ENCODE measurements at regions not wholly inside any gene's neighbourhood (a gene's known extent, or its start where the extent isn't known, plus 50 kb on each side); places are given as distances from the start of the nearest gene placed in this dataset.
A peak's percentile ranks its signal among the peaks of the same experiment; 100 is the strongest.

DNA sequence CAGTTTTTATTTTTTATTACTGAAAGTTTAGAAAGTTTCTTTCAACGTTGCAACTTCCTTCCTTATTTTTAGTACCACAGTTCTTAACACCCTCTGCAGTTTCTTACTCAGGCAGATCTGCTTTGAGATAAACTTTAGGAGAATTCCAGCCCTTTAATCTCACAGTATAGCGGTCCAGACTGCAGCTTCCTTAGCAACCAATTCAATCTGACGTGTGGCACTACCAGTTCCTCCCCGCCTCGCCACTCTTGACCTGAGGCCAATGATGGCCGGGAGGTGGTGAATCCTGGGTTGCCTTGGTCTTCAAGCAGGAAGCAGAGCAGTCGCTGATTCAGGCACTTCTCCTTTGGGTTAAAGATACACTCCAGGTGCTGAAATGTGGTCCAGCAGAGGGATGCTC is 334.3 kb upstream of the TRPC7 start:
- Mint-ChIP-seq H3K27me3 (ENCODE audit: unreplicated experiment) (no peaks in the 10 kb centered on the region), H3K4me3 (ENCODE audit: unreplicated experiment) (no peak overlapping the region), H3K36me3 (ENCODE audit: low read depth, unreplicated experiment) (no peaks in the 10 kb centered on the region), H3K4me1 (ENCODE audit: unreplicated experiment) (no peaks in the 10 kb centered on the region), H3K27ac (ENCODE audit: unreplicated experiment) (no peak overlapping the region), H3K9me3 (ENCODE audit: unreplicated experiment) (no peaks in the 10 kb centered on the region)
- DNase-seq (ENCODE audit: low spot score) = no peak
- TF ChIP-seq, protein P1, sequence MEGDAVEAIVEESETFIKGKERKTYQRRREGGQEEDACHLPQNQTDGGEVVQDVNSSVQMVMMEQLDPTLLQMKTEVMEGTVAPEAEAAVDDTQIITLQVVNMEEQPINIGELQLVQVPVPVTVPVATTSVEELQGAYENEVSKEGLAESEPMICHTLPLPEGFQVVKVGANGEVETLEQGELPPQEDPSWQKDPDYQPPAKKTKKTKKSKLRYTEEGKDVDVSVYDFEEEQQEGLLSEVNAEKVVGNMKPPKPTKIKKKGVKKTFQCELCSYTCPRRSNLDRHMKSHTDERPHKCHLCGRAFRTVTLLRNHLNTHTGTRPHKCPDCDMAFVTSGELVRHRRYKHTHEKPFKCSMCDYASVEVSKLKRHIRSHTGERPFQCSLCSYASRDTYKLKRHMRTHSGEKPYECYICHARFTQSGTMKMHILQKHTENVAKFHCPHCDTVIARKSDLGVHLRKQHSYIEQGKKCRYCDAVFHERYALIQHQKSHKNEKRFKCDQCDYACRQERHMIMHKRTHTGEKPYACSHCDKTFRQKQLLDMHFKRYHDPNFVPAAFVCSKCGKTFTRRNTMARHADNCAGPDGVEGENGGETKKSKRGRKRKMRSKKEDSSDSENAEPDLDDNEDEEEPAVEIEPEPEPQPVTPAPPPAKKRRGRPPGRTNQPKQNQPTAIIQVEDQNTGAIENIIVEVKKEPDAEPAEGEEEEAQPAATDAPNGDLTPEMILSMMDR (IDR thresholded peaks at IDR 0.05; ENCODE audit: unreplicated experiment) = no peak

DNA sequence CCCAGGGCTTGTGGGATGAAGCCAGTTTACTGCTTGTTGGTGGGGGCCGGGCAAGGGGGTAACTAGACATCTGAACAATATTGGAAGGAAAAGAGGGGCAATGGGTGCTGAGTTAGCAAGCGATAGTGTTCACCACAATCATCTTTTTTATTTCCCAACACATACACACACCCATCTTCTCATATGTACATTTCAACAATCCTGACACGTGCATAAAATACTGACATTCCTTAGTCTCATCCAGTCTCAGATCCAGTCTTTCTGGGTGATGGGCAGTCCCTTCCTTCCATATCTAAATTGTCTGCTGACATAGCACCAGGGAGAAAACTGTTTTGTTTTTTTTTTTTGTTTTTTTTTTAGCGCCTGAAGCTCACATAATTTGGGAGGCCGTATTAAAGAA is 333.6 kb upstream of the TRPC7 start:
- no peak for DNase-seq (ENCODE audit: low spot score)
- Mint-ChIP-seq H3K36me3 (ENCODE audit: low read depth, unreplicated experiment) (no peaks in the 10 kb centered on the region), H3K27me3 (ENCODE audit: unreplicated experiment) (no peaks in the 10 kb centered on the region), H3K27ac (ENCODE audit: unreplicated experiment) (no peak overlapping the region), H3K4me1 (ENCODE audit: unreplicated experiment) (no peaks in the 10 kb centered on the region), H3K9me3 (ENCODE audit: unreplicated experiment) (no peaks in the 10 kb centered on the region), H3K4me3 (ENCODE audit: unreplicated experiment) (no peak overlapping the region)
- TF ChIP-seq, protein P1 (IDR thresholded peaks at IDR 0.05; ENCODE audit: unreplicated experiment) = no peak

DNA sequence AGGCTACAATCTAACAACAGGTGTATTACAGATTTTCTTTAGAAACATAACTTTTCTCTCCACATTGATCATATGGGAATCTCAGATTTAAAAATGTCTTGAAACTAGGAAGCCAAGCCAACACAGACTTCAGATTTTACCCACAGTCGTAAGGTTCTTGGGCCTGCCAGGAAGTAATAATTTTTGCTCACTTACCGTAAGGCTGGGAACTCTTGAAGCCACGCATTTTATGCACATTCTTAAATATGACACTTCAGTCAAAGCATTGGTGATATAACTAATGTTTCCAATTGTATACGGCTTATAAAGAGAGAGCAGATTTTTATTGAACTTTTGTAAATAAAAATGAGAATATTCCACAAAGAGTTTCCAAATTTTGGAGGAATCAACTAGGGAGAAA is 328.9 kb upstream of the TRPC7 start:
- no peaks in the 10 kb centered on the region for H3K9me3 Mint-ChIP-seq (ENCODE audit: unreplicated experiment)
- H3K4me1 Mint-ChIP-seq (ENCODE audit: unreplicated experiment) = peaks cover 2% of the 10 kb centered on the region
- no peak overlapping the region for H3K4me3 Mint-ChIP-seq (ENCODE audit: unreplicated experiment)
- no peak for DNase-seq (ENCODE audit: low spot score)
- TF ChIP-seq, protein P1 (IDR thresholded peaks at IDR 0.05; ENCODE audit: unreplicated experiment) = no peak
- H3K36me3 Mint-ChIP-seq (ENCODE audit: low read depth, unreplicated experiment) = no peaks in the 10 kb centered on the region
- H3K27me3 Mint-ChIP-seq (ENCODE audit: unreplicated experiment) = no peaks in the 10 kb centered on the region
- no peak overlapping the region for H3K27ac Mint-ChIP-seq (ENCODE audit: unreplicated experiment)

DNA sequence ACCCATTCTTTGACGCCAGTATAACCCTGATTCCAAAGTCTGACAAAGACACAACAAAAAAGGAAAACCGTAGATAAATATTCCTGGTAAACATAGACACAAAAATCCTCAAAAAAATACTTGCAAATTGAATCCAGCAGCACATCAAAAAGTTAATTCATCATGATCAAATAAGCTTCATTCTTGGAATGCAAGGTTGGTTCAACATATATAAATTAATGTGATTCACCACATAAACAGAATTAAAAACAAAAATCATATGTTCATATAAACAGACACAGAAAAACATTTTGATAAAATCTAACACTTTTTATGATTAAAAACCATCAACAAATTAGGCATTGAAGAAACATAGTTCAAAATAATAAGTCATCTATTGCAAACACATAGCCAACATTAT is 324.2 kb upstream of the TRPC7 start:
- no peak for DNase-seq (ENCODE audit: low spot score)
- Mint-ChIP-seq H3K36me3 (ENCODE audit: low read depth, unreplicated experiment) (peaks cover 6% of the 10 kb centered on the region), H3K9me3 (ENCODE audit: unreplicated experiment) (peaks cover 16% of the 10 kb centered on the region), H3K4me1 (ENCODE audit: unreplicated experiment) (peaks cover 2% of the 10 kb centered on the region), H3K4me3 (ENCODE audit: unreplicated experiment) (no peak overlapping the region), H3K27me3 (ENCODE audit: unreplicated experiment) (peaks cover 2% of the 10 kb centered on the region), H3K27ac (ENCODE audit: unreplicated experiment) (no peak overlapping the region)
- TF ChIP-seq, protein P1 (IDR thresholded peaks at IDR 0.05; ENCODE audit: unreplicated experiment) = no peak

DNA sequence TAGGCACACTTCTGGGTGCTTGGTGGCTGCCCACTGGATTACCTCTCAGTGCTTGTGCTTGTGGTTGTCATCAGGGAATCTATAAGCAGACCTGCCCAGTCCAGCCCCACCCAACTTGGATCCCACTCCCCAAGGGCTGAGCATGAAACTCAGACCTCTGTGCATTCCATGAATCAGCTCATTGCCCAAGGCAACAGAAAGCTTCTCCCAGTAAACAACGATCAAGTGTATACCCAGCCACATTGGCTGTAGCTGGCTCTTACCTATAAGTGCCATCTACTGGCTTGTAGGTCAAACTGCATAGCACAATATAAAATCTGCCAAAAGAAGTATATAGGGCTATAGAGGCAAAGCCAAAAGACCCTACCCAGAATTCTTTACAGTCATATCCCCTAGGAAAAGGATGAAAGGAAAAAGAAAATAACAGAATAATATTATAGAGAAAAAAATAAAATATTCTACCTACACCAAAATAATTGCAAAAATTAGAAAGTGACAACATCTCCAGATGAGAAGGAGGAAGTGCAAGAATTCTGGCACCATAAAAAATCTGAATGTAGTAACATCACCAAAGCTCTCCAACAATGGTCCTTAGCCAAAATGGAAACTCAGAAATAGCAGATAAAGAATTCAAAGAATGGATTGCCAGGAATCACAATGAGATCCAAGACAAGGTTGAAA is 321.0 kb upstream of the TRPC7 start:
- Mint-ChIP-seq H3K9me3 (ENCODE audit: unreplicated experiment) (peaks cover 16% of the 10 kb centered on the region), H3K4me3 (ENCODE audit: unreplicated experiment) (no peak overlapping the region), H3K4me1 (ENCODE audit: unreplicated experiment) (no peaks in the 10 kb centered on the region), H3K27me3 (ENCODE audit: unreplicated experiment) (peaks cover 2% of the 10 kb centered on the region), H3K36me3 (ENCODE audit: low read depth, unreplicated experiment) (peaks cover 8% of the 10 kb centered on the region), H3K27ac (ENCODE audit: unreplicated experiment) (no peak overlapping the region)
- DNase-seq (ENCODE audit: low spot score) = peak; percentile 5
- TF ChIP-seq, protein P1 (IDR thresholded peaks at IDR 0.05; ENCODE audit: unreplicated experiment) = peak; percentile 15
